Kidney tubule cell (primary cell): ENCODE measurements at regions not wholly inside any gene's neighbourhood (a gene's known extent, or its start where the extent isn't known, plus 50 kb on each side); places are given as distances from the start of the nearest gene placed in this dataset.
"Not testable (repeated sequence)": the region's sequence is repeated elsewhere in the genome, so short reads cannot be mapped to it uniquely, and the experiment has no call there.

ENCODE experiments used
- DNase-seq: peaks from one replicate; pipeline ENCODE4 v3.0.0-alpha.2; 2018; ENCODE audit warnings: low spot score

GRCh38 chr5:173423452-173424117, 95.4 kb upstream of the STC2 start:
- DNase-seq: no peak

- no peak for DNase-seq
These were observed 91.9 kb upstream of the STC2 start for GRCh38 chr5:173420108-173420507.

- peak; percentile 91 for DNase-seq
These were observed 85.3 kb upstream of the STC2 start for GRCh38 chr5:173413471-173413982.

- peak; percentile 99 for DNase-seq
These were observed 84.4 kb upstream of the STC2 start for GRCh38 chr5:173412566-173412965.

- peak; percentile 57 for DNase-seq
These were observed 83.8 kb upstream of the STC2 start for GRCh38 chr5:173411791-173412555.

- no peak for DNase-seq
These were observed 82.4 kb upstream of the STC2 start for GRCh38 chr5:173410459-173411233.

- no peak for DNase-seq
These were observed 80.7 kb upstream of the STC2 start for GRCh38 chr5:173408946-173409345.

GRCh38 chr5:173399851-173400250, 71.6 kb upstream of the STC2 start:
- DNase-seq: no peak

GRCh38 chr5:173397516-173397915, 69.3 kb upstream of the STC2 start:
- DNase-seq: no peak

GRCh38 chr5:173396311-173396993, 68.2 kb upstream of the STC2 start:
- DNase-seq: no peak

GRCh38 chr5:173395933-173396308, 67.7 kb upstream of the STC2 start:
- DNase-seq: no peak

- DNase-seq: peak; percentile 73
These were observed 67.2 kb upstream of the STC2 start for GRCh38 chr5:173395257-173395932.

GRCh38 chr5:173394701-173395100, 66.5 kb upstream of the STC2 start:
- DNase-seq: peak; percentile 4

- DNase-seq: no peak
These were observed 64.0 kb upstream of the STC2 start for GRCh38 chr5:173392172-173392571.

GRCh38 chr5:173391031-173391430, 62.8 kb upstream of the STC2 start:
- no peak for DNase-seq

- DNase-seq: not testable (repeated sequence)
These were observed 59.1 kb upstream of the STC2 start for GRCh38 chr5:173387293-173387692.

GRCh38 chr5:173385832-173386360, 57.7 kb upstream of the STC2 start:
- DNase-seq: peak; percentile 48

- no peak for DNase-seq
These were observed 55.5 kb upstream of the STC2 start for GRCh38 chr5:173383711-173384110.

- DNase-seq: no peak
These were observed 50.5 kb upstream of the STC2 start for GRCh38 chr5:173378727-173379126.
